Ectodermal cell (in vitro differentiated cells): ENCODE measurements at regions not wholly inside any gene's neighbourhood (a gene's known extent, or its start where the extent isn't known, plus 50 kb on each side); places are given as distances from the start of the nearest gene placed in this dataset.

Source experiments
- H3K27ac ChIP-seq: 2 replicates; pipeline ENCODE4 v1.7.0; 2013; ENCODE audit warnings: mild to moderate bottlenecking, low read depth, low read length; ENCODE audit not compliant: insufficient read depth, poor library complexity, severe bottlenecking
- H3K27me3 ChIP-seq: 2 replicates; pipeline ENCODE4 v1.7.0; 2013; ENCODE audit warnings: mild to moderate bottlenecking, low read length; ENCODE audit not compliant: insufficient read depth, control insufficient read depth, poor library complexity, severe bottlenecking
- H3K36me3 ChIP-seq: one replicate; pipeline ENCODE4 v1.7.0; 2013; ENCODE audit warnings: low read length; ENCODE audit not compliant: control insufficient read depth, insufficient read depth
- H3K4me1 ChIP-seq: one replicate; pipeline ENCODE4 v1.7.0; 2013; ENCODE audit warnings: low read length; ENCODE audit not compliant: control insufficient read depth, insufficient read depth
- H3K4me3 ChIP-seq: 2 replicates; pipeline ENCODE4 v1.7.0; 2013; ENCODE audit warnings: low read depth, low read length, control low read depth; ENCODE audit not compliant: insufficient read depth
- H3K9me3 ChIP-seq: 2 replicates; pipeline ENCODE4 v1.7.0; 2013; ENCODE audit warnings: mild to moderate bottlenecking, low read length, moderate library complexity; ENCODE audit not compliant: control insufficient read depth
- WGBS, 2 experiments: methylation state at CpG; one replicate each; pipeline ENCODE4 v1.1.7; 2013; ENCODE audit warnings: missing lambda C conversion rate in 2 of 2; 5-methylcytosine and 5-hydroxymethylcytosine counted together

- Histone ChIP-seq H3K27ac (no peak overlapping the region), H3K4me3 (no peak overlapping the region), H3K36me3 (no peaks in the 10 kb centered on the region), H3K27me3 (no peaks in the 10 kb centered on the region), H3K9me3 (no peaks in the 10 kb centered on the region), H3K4me1 (no peaks in the 10 kb centered on the region)
These were observed 254.7 kb downstream of the C1D start for GRCh38 chr2:67808112-67808511.

DNA sequence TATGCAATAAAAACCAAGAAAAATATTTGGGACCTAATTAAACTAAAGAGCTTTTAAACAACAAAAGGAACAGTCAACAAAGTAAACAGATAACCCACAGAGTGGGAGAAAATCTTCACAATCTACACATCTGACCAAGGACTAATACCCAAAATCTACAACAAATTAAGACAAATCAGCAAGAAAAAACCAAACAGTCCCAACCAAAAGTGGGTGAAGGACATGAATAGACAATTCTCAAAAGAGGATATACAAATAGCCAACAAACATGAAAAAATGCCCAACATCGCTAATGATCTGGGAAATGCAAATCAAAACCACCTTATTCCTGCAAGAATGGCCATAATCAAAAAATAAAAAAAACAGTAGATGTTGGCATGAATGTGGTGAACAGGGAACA lies 250.1 kb downstream of the C1D start:
- Histone ChIP-seq H3K9me3 (no peaks in the 10 kb centered on the region), H3K36me3 (no peaks in the 10 kb centered on the region), H3K27me3 (no peaks in the 10 kb centered on the region), H3K4me3 (no peak overlapping the region), H3K27ac (no peak overlapping the region), H3K4me1 (no peaks in the 10 kb centered on the region)
- 100% methylated on average over 1 of the region's 1 CpG for WGBS, 2 experiments

- whole genome bisulfite sequencing, 2 experiments = 95 to 98% methylated on average over 8 of the region's 8 CpGs
- no peak overlapping the region for H3K27ac ChIP-seq
- no peaks in the 10 kb centered on the region for H3K4me1 ChIP-seq
- no peak overlapping the region for H3K4me3 ChIP-seq
- H3K9me3 ChIP-seq = no peaks in the 10 kb centered on the region
- no peaks in the 10 kb centered on the region for H3K36me3 ChIP-seq
- H3K27me3 ChIP-seq = no peaks in the 10 kb centered on the region
These were observed 239.1 kb downstream of the C1D start for GRCh38 chr2:67823726-67824125.

- no peaks in the 10 kb centered on the region for H3K36me3 ChIP-seq
- no peaks in the 10 kb centered on the region for H3K27me3 ChIP-seq
- WGBS, 2 experiments = 92 to 96% methylated on average over 6 of the region's 6 CpGs
These were observed 238.6 kb downstream of the C1D start for GRCh38 chr2:67824186-67824585.

GRCh38 chr2:67825476-67825875 lies 237.3 kb downstream of the C1D start:
- H3K27ac ChIP-seq = no peak overlapping the region
- no peaks in the 10 kb centered on the region for H3K9me3 ChIP-seq
- WGBS, 2 experiments = 92 to 100% methylated on average over 1 to 2 of the region's 2 CpGs
- no peaks in the 10 kb centered on the region for H3K27me3 ChIP-seq
- no peaks in the 10 kb centered on the region for H3K36me3 ChIP-seq
- no peaks in the 10 kb centered on the region for H3K4me1 ChIP-seq
- H3K4me3 ChIP-seq = no peak overlapping the region

More at GRCh38 chr2:67824186-67824585, 238.6 kb downstream of the C1D start:
- Histone ChIP-seq H3K9me3 (no peaks in the 10 kb centered on the region), H3K4me3 (no peak overlapping the region), H3K4me1 (no peaks in the 10 kb centered on the region), H3K27ac (no peak overlapping the region)

GRCh38 chr2:67828066-67828465 lies 234.7 kb downstream of the C1D start:
- Histone ChIP-seq H3K36me3 (no peaks in the 10 kb centered on the region), H3K27ac (no peak overlapping the region), H3K4me1 (no peaks in the 10 kb centered on the region), H3K27me3 (no peaks in the 10 kb centered on the region), H3K4me3 (no peak overlapping the region), H3K9me3 (no peaks in the 10 kb centered on the region)
- 67 to 74% methylated on average over 2 of the region's 2 CpGs for WGBS, 2 experiments

DNA sequence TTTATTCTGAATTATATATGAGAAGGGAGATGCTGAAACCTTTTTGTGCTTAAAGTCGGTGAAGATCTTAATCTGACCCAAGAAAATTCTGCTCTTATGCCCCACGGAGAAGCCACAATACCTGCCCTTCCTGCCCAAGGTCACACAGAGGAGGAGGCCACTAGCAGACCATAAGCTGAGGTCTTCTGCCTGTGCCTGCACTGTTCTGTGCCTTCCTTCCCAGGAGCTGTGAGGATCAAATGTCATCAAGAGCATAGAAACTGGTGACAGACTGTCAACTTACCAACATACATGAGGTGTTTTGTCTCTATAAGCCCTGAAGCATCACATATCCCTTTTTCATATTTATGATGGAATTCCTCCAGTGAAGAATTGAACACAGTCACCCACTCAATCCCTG lies 233.3 kb downstream of the C1D start:
- WGBS, 2 experiments = 94% methylated on average over 2 of the region's 2 CpGs
- H3K4me1 ChIP-seq = no peaks in the 10 kb centered on the region
- no peak overlapping the region for H3K27ac ChIP-seq
- H3K36me3 ChIP-seq = no peaks in the 10 kb centered on the region
- H3K4me3 ChIP-seq = no peak overlapping the region
- H3K9me3 ChIP-seq = no peaks in the 10 kb centered on the region
- H3K27me3 ChIP-seq = no peaks in the 10 kb centered on the region

- no peaks in the 10 kb centered on the region for H3K4me1 ChIP-seq
- no peak overlapping the region for H3K4me3 ChIP-seq
- no peaks in the 10 kb centered on the region for H3K9me3 ChIP-seq
- no peaks in the 10 kb centered on the region for H3K36me3 ChIP-seq
- H3K27me3 ChIP-seq = no peaks in the 10 kb centered on the region
- no peak overlapping the region for H3K27ac ChIP-seq
- WGBS, 2 experiments = 92 to 95% methylated on average over 5 of the region's 5 CpGs
These were observed 229.2 kb downstream of the C1D start for GRCh38 chr2:67833632-67834031.

DNA sequence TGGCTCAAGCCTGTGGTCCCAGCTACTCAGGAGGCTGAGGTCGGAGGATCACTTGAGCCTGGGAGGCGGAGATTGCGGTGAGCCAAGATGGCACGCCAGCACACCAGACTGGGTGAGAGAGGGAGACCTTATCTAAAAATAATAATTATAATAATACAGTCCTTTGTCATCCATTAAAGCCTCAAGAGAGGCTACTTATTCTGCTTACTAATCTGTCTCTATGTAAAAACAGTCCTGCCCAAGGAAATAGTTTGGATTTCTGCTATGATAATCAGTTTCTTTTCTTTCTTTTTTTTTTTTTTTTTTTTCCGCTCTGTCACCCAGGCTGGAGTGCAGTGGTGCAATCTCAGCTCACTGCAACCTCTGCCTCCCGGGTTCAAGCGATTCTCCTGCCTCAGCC lies 228.3 kb downstream of the C1D start:
- H3K27me3 ChIP-seq = no peaks in the 10 kb centered on the region
- no peak overlapping the region for H3K4me3 ChIP-seq
- no peaks in the 10 kb centered on the region for H3K9me3 ChIP-seq
- H3K4me1 ChIP-seq = no peaks in the 10 kb centered on the region
- 82 to 87% methylated on average over 5 to 6 of the region's 7 CpGs for WGBS, 2 experiments
- no peaks in the 10 kb centered on the region for H3K36me3 ChIP-seq
- no peak overlapping the region for H3K27ac ChIP-seq

GRCh38 chr2:67835266-67835665 lies 227.5 kb downstream of the C1D start:
- WGBS, 2 experiments = 88 to 93% methylated on average over 3 of the region's 3 CpGs

GRCh38 chr2:67836866-67837265 lies 225.9 kb downstream of the C1D start:
- no peaks in the 10 kb centered on the region for H3K4me1 ChIP-seq
- no peaks in the 10 kb centered on the region for H3K9me3 ChIP-seq
- no peak overlapping the region for H3K4me3 ChIP-seq
- no peaks in the 10 kb centered on the region for H3K27me3 ChIP-seq
- no peaks in the 10 kb centered on the region for H3K36me3 ChIP-seq
- no peak overlapping the region for H3K27ac ChIP-seq
- 93 to 95% methylated on average over 5 of the region's 5 CpGs for WGBS, 2 experiments

More at GRCh38 chr2:67835266-67835665, 227.5 kb downstream of the C1D start:
- no peak overlapping the region for H3K27ac ChIP-seq
- no peaks in the 10 kb centered on the region for H3K27me3 ChIP-seq
- no peaks in the 10 kb centered on the region for H3K4me1 ChIP-seq
- no peaks in the 10 kb centered on the region for H3K36me3 ChIP-seq
- no peak overlapping the region for H3K4me3 ChIP-seq
- H3K9me3 ChIP-seq = no peaks in the 10 kb centered on the region
